ENCODE measurements at regions not wholly inside any gene's neighbourhood (a gene's known extent, or its start where the extent isn't known, plus 50 kb on each side); places are given as distances from the start of the nearest gene placed in this dataset.

DNA sequence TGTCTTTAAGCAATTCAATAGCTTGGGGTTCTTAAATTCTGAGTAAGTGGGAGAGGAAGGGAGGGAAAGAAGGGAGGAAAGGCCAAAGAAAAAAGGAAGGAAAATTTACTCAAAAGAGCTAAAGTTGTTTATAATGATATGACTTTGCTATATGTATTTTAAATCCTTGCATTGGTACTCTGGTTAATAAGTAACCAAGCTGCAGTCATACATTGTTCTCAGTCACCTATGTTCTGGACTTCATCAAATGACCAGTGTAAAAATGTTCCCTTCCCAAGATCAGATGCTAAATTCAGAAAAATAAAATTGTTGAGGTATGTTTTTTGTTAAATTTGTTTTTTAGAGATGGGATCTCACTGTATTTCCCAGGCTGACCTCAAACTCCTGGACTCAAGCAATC is 259.9 kb upstream of the CPNE8 start:
- Mint-ChIP-seq H3K27me3 (no peaks in the 10 kb centered on the region), H3K4me3 (no peak overlapping the region), H3K4me1 (no peaks in the 10 kb centered on the region), H3K9me3 (ENCODE audit: low read depth) (peaks cover 7% of the 10 kb centered on the region), H3K27ac (no peak overlapping the region), H3K36me3 (no peaks in the 10 kb centered on the region)
- CTCF ChIA-PET: interaction anchor here (0.7 kb wide), 1 partner anchor 70 kb away, joined by 4 read pairs; no protein-coding TSS in a partner anchor
- no peak for ATAC-seq
- no peak for DNase-seq

- H3K9me3 Mint-ChIP-seq (ENCODE audit: low read depth): peaks cover 7% of the 10 kb centered on the region
- H3K27me3 Mint-ChIP-seq: no peaks in the 10 kb centered on the region
- no peak overlapping the region for H3K27ac Mint-ChIP-seq
- no peaks in the 10 kb centered on the region for H3K4me1 Mint-ChIP-seq
- no peak for DNase-seq
- no peaks in the 10 kb centered on the region for H3K36me3 Mint-ChIP-seq
- CTCF ChIA-PET: no interaction called here
- H3K4me3 Mint-ChIP-seq: no peak overlapping the region
- ATAC-seq: no peak
Measured at GRCh38 chr12:39161465-39162085, 256.2 kb upstream of the CPNE8 start.

- Mint-ChIP-seq H3K27ac (no peak overlapping the region), H3K36me3 (no peaks in the 10 kb centered on the region), H3K4me3 (no peak overlapping the region), H3K9me3 (ENCODE audit: low read depth) (peaks cover 6% of the 10 kb centered on the region), H3K27me3 (no peaks in the 10 kb centered on the region), H3K4me1 (no peaks in the 10 kb centered on the region)
- ATAC-seq (no peak), DNase-seq (no peak)
- CTCF ChIA-PET: no interaction called here
Measured at GRCh38 chr12:39157696-39158342, 252.4 kb upstream of the CPNE8 start.

DNA sequence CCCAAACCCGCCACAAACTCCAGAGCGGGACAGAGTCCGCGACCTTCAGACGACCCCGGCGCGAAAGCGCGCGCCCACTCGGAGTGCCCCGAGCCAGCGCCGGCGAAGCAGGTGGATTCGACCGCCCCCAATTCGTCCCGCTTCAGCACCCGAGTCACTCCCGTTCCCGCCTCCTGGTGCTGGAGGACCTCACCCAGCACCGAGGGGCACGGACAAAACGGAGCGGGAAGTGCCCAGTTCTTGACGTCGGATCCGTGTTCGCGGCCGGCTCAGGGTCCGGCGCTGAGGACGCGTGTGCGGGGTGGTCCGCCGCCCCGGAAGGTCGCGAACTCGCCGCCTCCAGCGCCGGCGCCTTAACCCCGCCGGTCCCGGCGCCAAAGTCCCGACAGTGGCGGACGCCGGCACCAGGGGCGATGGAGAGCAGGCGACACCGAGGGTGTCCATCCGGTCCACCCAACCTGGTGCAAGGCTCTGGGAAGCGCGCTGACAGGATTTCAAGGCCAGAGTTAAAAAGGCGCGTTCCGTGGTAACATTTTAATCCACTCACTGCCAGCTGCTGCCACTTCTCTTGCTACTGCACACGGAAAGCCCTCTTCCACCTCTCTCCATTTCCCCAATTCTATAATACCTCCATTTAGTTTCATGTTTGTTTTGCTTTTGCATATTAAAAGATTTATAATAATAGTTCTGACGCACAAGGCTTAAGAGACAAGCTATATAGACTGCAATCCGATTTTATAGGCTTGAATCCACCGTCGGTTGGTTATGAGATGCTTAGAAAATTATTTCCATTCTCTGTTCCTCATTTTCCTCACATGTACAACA is 240.0 kb upstream of the CPNE8 start:
- Mint-ChIP-seq H3K27me3 (peaks cover 22% of the 10 kb centered on the region), H3K4me3 (no peak overlapping the region), H3K4me1 (peaks cover 2% of the 10 kb centered on the region), H3K36me3 (peaks cover 3% of the 10 kb centered on the region), H3K27ac (no peak overlapping the region), H3K9me3 (ENCODE audit: low read depth) (peaks cover 10% of the 10 kb centered on the region)
- DNase-seq (peak; percentile 45), ATAC-seq (peak; percentile 57)
- CTCF ChIA-PET: no interaction called here

- H3K4me1 Mint-ChIP-seq: peaks cover 2% of the 10 kb centered on the region
- H3K27ac Mint-ChIP-seq: no peak overlapping the region
- no peak overlapping the region for H3K4me3 Mint-ChIP-seq
- no peak for DNase-seq
- ATAC-seq: no peak
- peaks cover 7% of the 10 kb centered on the region for H3K9me3 Mint-ChIP-seq (ENCODE audit: low read depth)
- H3K36me3 Mint-ChIP-seq: peaks cover 3% of the 10 kb centered on the region
- CTCF ChIA-PET: no interaction called here
- peaks cover 22% of the 10 kb centered on the region for H3K27me3 Mint-ChIP-seq
Measured at GRCh38 chr12:39144613-39145061, 239.2 kb upstream of the CPNE8 start.

DNA sequence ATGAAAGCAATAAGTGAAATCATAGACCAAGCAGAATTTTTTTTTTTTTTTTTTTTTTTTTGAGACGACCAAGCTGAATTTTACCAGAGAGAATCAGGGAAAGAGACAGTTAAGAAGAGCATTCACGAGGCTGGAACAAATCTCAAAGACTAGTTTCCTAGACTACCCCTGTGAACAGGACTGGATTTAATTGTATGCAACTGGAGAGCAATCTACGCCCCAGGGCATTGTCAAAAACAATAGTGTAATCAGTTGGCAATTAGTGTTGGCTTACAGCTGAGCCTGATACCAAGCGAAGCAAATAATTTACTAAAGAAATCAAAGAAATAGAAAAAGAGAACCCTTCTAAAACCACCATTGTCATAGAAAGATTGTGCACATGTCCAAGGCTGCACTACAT is 232.9 kb upstream of the CPNE8 start:
- Mint-ChIP-seq H3K27ac (no peak overlapping the region), H3K4me3 (no peak overlapping the region), H3K27me3 (peaks cover 8% of the 10 kb centered on the region), H3K9me3 (ENCODE audit: low read depth) (no peaks in the 10 kb centered on the region), H3K36me3 (no peaks in the 10 kb centered on the region), H3K4me1 (no peaks in the 10 kb centered on the region)
- DNase-seq (no peak), ATAC-seq (no peak)
- CTCF ChIA-PET: no interaction called here

DNA sequence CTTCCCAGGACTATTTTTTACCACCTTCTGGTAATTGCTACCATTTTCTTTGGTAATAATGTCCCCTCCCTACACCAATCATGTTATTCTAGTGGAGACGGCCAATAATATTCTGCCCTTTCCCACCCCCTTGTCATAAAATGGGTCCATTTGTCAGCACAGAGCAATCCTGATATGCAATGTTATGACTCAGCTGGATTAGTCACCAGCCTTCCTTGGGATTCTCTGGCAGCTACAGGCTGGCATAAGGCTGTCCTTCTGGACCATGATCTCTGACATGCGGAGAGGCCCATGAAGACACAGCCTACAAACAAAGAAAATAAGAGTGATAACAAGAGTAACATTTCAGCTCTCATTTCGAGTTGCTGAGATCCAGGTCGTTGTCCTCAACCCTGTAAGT is 222.0 kb upstream of the CPNE8 start:
- no peaks in the 10 kb centered on the region for H3K4me1 Mint-ChIP-seq
- H3K27ac Mint-ChIP-seq: no peak overlapping the region
- no peak for DNase-seq
- peaks cover 2% of the 10 kb centered on the region for H3K9me3 Mint-ChIP-seq (ENCODE audit: low read depth)
- H3K27me3 Mint-ChIP-seq: no peaks in the 10 kb centered on the region
- CTCF ChIA-PET: no interaction called here
- H3K4me3 Mint-ChIP-seq: no peak overlapping the region
- H3K36me3 Mint-ChIP-seq: no peaks in the 10 kb centered on the region
- no peak for ATAC-seq

GRCh38 chr12:39125566-39125965 is 220.2 kb upstream of the CPNE8 start:
- ATAC-seq (no peak), DNase-seq (no peak)
- Mint-ChIP-seq H3K4me3 (no peak overlapping the region), H3K36me3 (no peaks in the 10 kb centered on the region), H3K27ac (no peak overlapping the region), H3K27me3 (no peaks in the 10 kb centered on the region), H3K4me1 (no peaks in the 10 kb centered on the region), H3K9me3 (ENCODE audit: low read depth) (peaks cover 2% of the 10 kb centered on the region)
- CTCF ChIA-PET: no interaction called here

GRCh38 chr12:39124768-39125167 is 219.4 kb upstream of the CPNE8 start:
- ATAC-seq (no peak), DNase-seq (no peak)
- Mint-ChIP-seq H3K9me3 (ENCODE audit: low read depth) (peaks cover 2% of the 10 kb centered on the region), H3K4me1 (no peaks in the 10 kb centered on the region), H3K36me3 (no peaks in the 10 kb centered on the region), H3K27me3 (no peaks in the 10 kb centered on the region), H3K4me3 (no peak overlapping the region), H3K27ac (no peak overlapping the region)
- CTCF ChIA-PET: no interaction called here

GRCh38 chr12:39123580-39124253 is 218.3 kb upstream of the CPNE8 start:
- no peaks in the 10 kb centered on the region for H3K4me1 Mint-ChIP-seq
- H3K27me3 Mint-ChIP-seq: no peaks in the 10 kb centered on the region
- CTCF ChIA-PET: no interaction called here
- no peak overlapping the region for H3K4me3 Mint-ChIP-seq
- peaks cover 2% of the 10 kb centered on the region for H3K9me3 Mint-ChIP-seq (ENCODE audit: low read depth)
- ATAC-seq (no peak), DNase-seq (no peak)
- no peak overlapping the region for H3K27ac Mint-ChIP-seq
- H3K36me3 Mint-ChIP-seq: no peaks in the 10 kb centered on the region

DNA sequence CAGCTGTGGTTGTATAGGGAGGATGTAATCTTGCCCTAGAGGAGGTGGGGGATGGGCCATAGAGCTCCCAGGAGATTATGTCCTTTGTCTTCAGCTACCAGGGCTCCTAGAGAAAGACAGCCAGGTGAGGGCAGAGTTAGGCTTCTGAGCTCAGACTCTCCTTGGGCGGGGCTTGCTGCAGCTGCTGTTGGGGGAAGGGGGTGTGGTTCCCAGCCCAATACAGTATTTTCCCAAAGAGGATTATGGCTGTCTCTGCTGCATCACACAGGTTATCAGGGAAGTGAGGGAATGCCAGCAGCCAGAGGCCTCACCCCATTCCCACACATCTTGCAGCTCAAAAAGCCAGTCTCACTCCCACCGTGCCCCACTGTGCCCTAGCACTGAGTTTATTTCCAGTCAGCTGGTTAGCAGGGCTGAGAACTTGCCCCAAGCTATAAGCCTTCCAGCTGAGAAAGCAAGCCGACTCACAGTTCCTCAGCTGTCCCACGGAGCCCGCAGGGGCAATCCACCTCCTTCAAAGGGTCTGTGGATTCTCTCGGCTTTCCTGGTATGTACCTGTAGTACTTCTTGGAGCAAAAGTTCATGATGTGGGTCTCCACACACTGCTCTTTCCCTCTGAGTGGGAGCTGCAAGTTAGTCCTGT is 217.3 kb upstream of the CPNE8 start:
- Mint-ChIP-seq H3K27me3 (no peaks in the 10 kb centered on the region), H3K36me3 (no peaks in the 10 kb centered on the region), H3K4me3 (no peak overlapping the region), H3K4me1 (no peaks in the 10 kb centered on the region), H3K27ac (no peak overlapping the region), H3K9me3 (ENCODE audit: low read depth) (peaks cover 2% of the 10 kb centered on the region)
- DNase-seq: no peak
- no peak for ATAC-seq
- CTCF ChIA-PET: no interaction called here

DNA sequence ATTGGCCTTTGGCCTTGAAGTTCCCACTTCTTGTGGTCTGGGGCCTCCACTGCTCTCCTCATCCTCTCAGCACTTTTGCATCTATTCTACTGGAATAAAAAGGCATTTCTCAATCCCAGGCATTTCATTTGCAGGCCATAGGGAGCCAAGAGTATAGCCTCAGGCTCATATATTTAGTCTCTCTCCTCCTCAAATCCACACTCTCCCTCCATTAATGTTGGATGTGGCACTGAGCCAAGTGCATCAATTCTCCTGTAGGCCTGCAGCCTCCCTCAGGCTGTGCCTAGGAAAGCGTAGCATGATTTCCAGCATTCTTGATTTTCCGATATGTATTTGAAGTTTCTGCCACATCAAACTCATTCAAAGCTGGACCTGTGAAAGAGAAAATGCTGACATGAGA is 211.5 kb upstream of the CPNE8 start:
- Mint-ChIP-seq H3K27me3 (no peaks in the 10 kb centered on the region), H3K4me1 (no peaks in the 10 kb centered on the region), H3K27ac (no peak overlapping the region), H3K9me3 (ENCODE audit: low read depth) (no peaks in the 10 kb centered on the region), H3K36me3 (no peaks in the 10 kb centered on the region), H3K4me3 (no peak overlapping the region)
- DNase-seq (no peak), ATAC-seq (no peak)
- CTCF ChIA-PET: no interaction called here

DNA sequence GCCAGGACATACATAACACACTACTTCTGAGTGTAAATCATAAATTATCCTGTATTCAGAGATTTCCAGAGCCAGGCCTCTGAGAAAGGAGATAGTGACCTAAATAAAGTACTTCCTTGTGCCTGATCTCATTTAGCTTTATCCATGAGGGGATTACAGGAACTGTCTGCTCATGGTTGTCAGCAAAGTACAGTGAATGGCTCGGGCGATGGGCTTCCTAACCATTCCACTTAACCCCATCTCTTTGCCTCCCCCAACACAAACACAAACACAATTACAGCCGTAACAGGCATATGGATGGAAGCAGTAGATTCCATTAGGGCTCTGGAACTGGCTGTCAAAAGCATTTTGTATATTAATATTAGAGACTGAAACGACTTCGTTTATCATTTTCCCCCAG is 206.7 kb upstream of the CPNE8 start:
- ATAC-seq (no peak), DNase-seq (no peak)
- Mint-ChIP-seq H3K4me3 (no peak overlapping the region), H3K27me3 (no peaks in the 10 kb centered on the region), H3K36me3 (no peaks in the 10 kb centered on the region), H3K4me1 (no peaks in the 10 kb centered on the region), H3K27ac (no peak overlapping the region), H3K9me3 (ENCODE audit: low read depth) (no peaks in the 10 kb centered on the region)
- CTCF ChIA-PET: no interaction called here
